HCT116 (cell line): ENCODE measurements at regions not wholly inside any gene's neighbourhood (a gene's known extent, or its start where the extent isn't known, plus 50 kb on each side); places are given as distances from the start of the nearest gene placed in this dataset.

Source experiments
- EZH2 ChIP-seq: fragments of 200-600 bp; sonication (generic); IDR thresholded peaks from 2 replicates; pipeline ENCODE4 v1.6.1; 2017; ENCODE audit warnings: antibody characterized with exemption, mixed run types
- TF ChIP-seq, protein P1 (sequence below): IDR thresholded peaks from 2 replicates; pipeline ENCODE4 v1.6.1; 2012

GRCh38 chr6:65938000-65938399 is 231.0 kb upstream of the EYS start:
- TF ChIP-seq, protein P1, sequence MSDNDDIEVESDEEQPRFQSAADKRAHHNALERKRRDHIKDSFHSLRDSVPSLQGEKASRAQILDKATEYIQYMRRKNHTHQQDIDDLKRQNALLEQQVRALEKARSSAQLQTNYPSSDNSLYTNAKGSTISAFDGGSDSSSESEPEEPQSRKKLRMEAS, result no peak
- no peak for TF ChIP-seq EZH2
